K562 (cell line): ENCODE measurements at regions not wholly inside any gene's neighbourhood (a gene's known extent, or its start where the extent isn't known, plus 50 kb on each side); places are given as distances from the start of the nearest gene placed in this dataset.

ENCODE experiments used
- BDP1 ChIP-seq: IDR thresholded peaks from 3 replicates; pipeline ENCODE4 v1.6.1; 2011; ENCODE audit not compliant: insufficient read length, insufficient read depth
- CTCF ChIP-seq, 3 experiments: IDR thresholded peaks in 2 of 3; conservative IDR thresholded peaks in 1 of 3; 2 replicates each; pipeline ENCODE4 v1.5.1; 2011 to 2012; ENCODE audit warnings: low read length in 3 of 3, mild to moderate bottlenecking in 3 of 3, control low read depth in 2 of 3, improper control_type of control experiment in 1 of 3, inconsistent platforms in 1 of 3, low read depth in 1 of 3, mixed read lengths in 1 of 3, moderate library complexity in 1 of 3; ENCODE audit not compliant: insufficient read depth in 2 of 3
- SP2 ChIP-seq: IDR thresholded peaks from 2 replicates; pipeline ENCODE4 v1.6.1; 2011; ENCODE audit warnings: mild to moderate bottlenecking, low read depth, low read length, moderate library complexity; ENCODE audit not compliant: poor library complexity, severe bottlenecking; ENCODE audit errors: extremely low read depth

GRCh38 chr4:174418640-174419212 lies 103.6 kb downstream of the HPGD start:
- no peak for TF ChIP-seq BDP1
- no peak for TF ChIP-seq CTCF (IDR thresholded peaks at IDR 0.05 in 2 of 3, conservative IDR thresholded peaks at IDR 0.05 in 1 of 3; ENCODE audit: insufficient read depth in 2 of 3, low read depth in 1 of 3, low read length in 3 of 3)
- no peak for TF ChIP-seq SP2
